ENCODE measurements at regions not wholly inside any gene's neighbourhood (a gene's known extent, or its start where the extent isn't known, plus 50 kb on each side); places are given as distances from the start of the nearest gene placed in this dataset.

- TF ChIP-seq POLR2A (IDR thresholded peaks at IDR 0.05; ENCODE audit: low read depth, low read length) (no peak), POLR2AphosphoS5 (IDR thresholded peaks at IDR 0.05; ENCODE audit: low read depth, low read length) (no peak), TAF1 (IDR thresholded peaks at IDR 0.05; ENCODE audit: borderline replicate concordance, low read depth, low read length) (no peak)
These were observed 81.7 kb downstream of the TNFAIP2 start for GRCh38 chr14:103204852-103205540.
